ENCODE measurements at regions not wholly inside any gene's neighbourhood (a gene's known extent, or its start where the extent isn't known, plus 50 kb on each side); places are given as distances from the start of the nearest gene placed in this dataset.

GRCh38 chr13:26469602-26470001 lies 87.9 kb upstream of the WASF3 start:
- TF ChIP-seq, protein P1, sequence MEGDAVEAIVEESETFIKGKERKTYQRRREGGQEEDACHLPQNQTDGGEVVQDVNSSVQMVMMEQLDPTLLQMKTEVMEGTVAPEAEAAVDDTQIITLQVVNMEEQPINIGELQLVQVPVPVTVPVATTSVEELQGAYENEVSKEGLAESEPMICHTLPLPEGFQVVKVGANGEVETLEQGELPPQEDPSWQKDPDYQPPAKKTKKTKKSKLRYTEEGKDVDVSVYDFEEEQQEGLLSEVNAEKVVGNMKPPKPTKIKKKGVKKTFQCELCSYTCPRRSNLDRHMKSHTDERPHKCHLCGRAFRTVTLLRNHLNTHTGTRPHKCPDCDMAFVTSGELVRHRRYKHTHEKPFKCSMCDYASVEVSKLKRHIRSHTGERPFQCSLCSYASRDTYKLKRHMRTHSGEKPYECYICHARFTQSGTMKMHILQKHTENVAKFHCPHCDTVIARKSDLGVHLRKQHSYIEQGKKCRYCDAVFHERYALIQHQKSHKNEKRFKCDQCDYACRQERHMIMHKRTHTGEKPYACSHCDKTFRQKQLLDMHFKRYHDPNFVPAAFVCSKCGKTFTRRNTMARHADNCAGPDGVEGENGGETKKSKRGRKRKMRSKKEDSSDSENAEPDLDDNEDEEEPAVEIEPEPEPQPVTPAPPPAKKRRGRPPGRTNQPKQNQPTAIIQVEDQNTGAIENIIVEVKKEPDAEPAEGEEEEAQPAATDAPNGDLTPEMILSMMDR (IDR thresholded peaks at IDR 0.05; ENCODE audit: insufficient read depth, low read length, poor library complexity, severe bottlenecking), result no peak
- TF ChIP-seq EZH2phosphoT487 (conservative IDR thresholded peaks at IDR 0.05; ENCODE audit: low read length), result no peak
